ENCODE measurements at regions not wholly inside any gene's neighbourhood (a gene's known extent, or its start where the extent isn't known, plus 50 kb on each side); places are given as distances from the start of the nearest gene placed in this dataset.
A peak's percentile ranks its signal among the peaks of the same experiment; 100 is the strongest.

GRCh38 chr11:24383137-24383536 is 113.7 kb upstream of the LUZP2 start:
- no peak overlapping the region for H3K4me3 ChIP-seq
- no peaks in the 10 kb centered on the region for H3K27me3 ChIP-seq
- H3K36me3 ChIP-seq = no peaks in the 10 kb centered on the region
- no peaks in the 10 kb centered on the region for H3K9me3 ChIP-seq
- no peak overlapping the region for H3K27ac ChIP-seq
- no peak for DNase-seq
- no peaks in the 10 kb centered on the region for H3K4me1 ChIP-seq
- TF ChIP-seq CTCF (IDR thresholded peaks at IDR 0.05) (no peak), POLR2A (IDR thresholded peaks at IDR 0.05) (no peak)

- Histone ChIP-seq H3K4me3 (no peak overlapping the region), H3K4me1 (no peaks in the 10 kb centered on the region), H3K36me3 (no peaks in the 10 kb centered on the region), H3K27ac (no peak overlapping the region), H3K9me3 (no peaks in the 10 kb centered on the region), H3K27me3 (no peaks in the 10 kb centered on the region)
- DNase-seq = no peak
- TF ChIP-seq CTCF (IDR thresholded peaks at IDR 0.05) = no peak
- no peak for TF ChIP-seq POLR2A (IDR thresholded peaks at IDR 0.05)
Measured at GRCh38 chr11:24384240-24384639, 112.6 kb upstream of the LUZP2 start.

GRCh38 chr11:24386546-24387397 is 110.1 kb upstream of the LUZP2 start:
- no peaks in the 10 kb centered on the region for H3K9me3 ChIP-seq
- no peak for TF ChIP-seq POLR2A (IDR thresholded peaks at IDR 0.05)
- peak in 2 of 6 experiments; percentile 22 to 38 for TF ChIP-seq CTCF (IDR thresholded peaks at IDR 0.05)
- H3K27ac ChIP-seq = no peak overlapping the region
- H3K36me3 ChIP-seq = no peaks in the 10 kb centered on the region
- H3K4me3 ChIP-seq = no peak overlapping the region
- H3K27me3 ChIP-seq = no peaks in the 10 kb centered on the region
- no peaks in the 10 kb centered on the region for H3K4me1 ChIP-seq
- no peak for DNase-seq

- H3K27ac ChIP-seq = no peak overlapping the region
- no peak for TF ChIP-seq CTCF (IDR thresholded peaks at IDR 0.05)
- no peak for TF ChIP-seq POLR2A (IDR thresholded peaks at IDR 0.05)
- H3K36me3 ChIP-seq = no peaks in the 10 kb centered on the region
- H3K4me1 ChIP-seq = no peaks in the 10 kb centered on the region
- H3K4me3 ChIP-seq = no peak overlapping the region
- no peaks in the 10 kb centered on the region for H3K9me3 ChIP-seq
- no peaks in the 10 kb centered on the region for H3K27me3 ChIP-seq
- DNase-seq = no peak
Measured at GRCh38 chr11:24389575-24389974, 107.3 kb upstream of the LUZP2 start.

- H3K4me1 ChIP-seq = no peaks in the 10 kb centered on the region
- H3K9me3 ChIP-seq = no peaks in the 10 kb centered on the region
- no peak for TF ChIP-seq CTCF (IDR thresholded peaks at IDR 0.05)
- no peak for TF ChIP-seq POLR2A (IDR thresholded peaks at IDR 0.05)
- H3K4me3 ChIP-seq = no peak overlapping the region
- DNase-seq = no peak
- no peak overlapping the region for H3K27ac ChIP-seq
- no peaks in the 10 kb centered on the region for H3K36me3 ChIP-seq
- H3K27me3 ChIP-seq = no peaks in the 10 kb centered on the region
Measured at GRCh38 chr11:24390016-24390415, 106.8 kb upstream of the LUZP2 start.
